ENCODE measurements at regions not wholly inside any gene's neighbourhood (a gene's known extent, or its start where the extent isn't known, plus 50 kb on each side); places are given as distances from the start of the nearest gene placed in this dataset.

DNA sequence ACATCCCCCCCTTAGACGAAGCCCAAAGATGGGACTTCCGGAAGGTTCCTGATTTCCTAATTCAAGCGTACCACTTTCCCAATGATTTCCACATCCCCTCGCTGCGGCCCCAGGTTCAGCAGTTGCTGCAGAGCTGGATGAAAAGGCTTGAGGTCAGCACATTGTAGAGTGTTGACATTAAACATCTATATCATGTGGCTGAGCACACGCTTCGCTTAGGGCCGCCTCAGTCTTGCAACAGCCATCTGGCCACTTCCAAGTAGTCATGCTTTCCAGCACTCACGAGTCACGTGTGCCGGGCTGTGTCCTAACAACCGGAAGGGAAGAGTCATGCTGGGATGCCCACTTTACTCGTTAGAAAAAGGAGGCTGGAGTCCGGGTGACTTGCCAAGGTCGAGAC lies 340.6 kb upstream of the IRX4 start:
- TF ChIP-seq, protein P1, sequence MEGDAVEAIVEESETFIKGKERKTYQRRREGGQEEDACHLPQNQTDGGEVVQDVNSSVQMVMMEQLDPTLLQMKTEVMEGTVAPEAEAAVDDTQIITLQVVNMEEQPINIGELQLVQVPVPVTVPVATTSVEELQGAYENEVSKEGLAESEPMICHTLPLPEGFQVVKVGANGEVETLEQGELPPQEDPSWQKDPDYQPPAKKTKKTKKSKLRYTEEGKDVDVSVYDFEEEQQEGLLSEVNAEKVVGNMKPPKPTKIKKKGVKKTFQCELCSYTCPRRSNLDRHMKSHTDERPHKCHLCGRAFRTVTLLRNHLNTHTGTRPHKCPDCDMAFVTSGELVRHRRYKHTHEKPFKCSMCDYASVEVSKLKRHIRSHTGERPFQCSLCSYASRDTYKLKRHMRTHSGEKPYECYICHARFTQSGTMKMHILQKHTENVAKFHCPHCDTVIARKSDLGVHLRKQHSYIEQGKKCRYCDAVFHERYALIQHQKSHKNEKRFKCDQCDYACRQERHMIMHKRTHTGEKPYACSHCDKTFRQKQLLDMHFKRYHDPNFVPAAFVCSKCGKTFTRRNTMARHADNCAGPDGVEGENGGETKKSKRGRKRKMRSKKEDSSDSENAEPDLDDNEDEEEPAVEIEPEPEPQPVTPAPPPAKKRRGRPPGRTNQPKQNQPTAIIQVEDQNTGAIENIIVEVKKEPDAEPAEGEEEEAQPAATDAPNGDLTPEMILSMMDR (IDR thresholded peaks at IDR 0.05; ENCODE audit: low read length): no peak
- TF ChIP-seq EZH2 (IDR thresholded peaks at IDR 0.05; ENCODE audit: borderline replicate concordance, low read length): no peak

All from OCI-LY1 (cell line).